ENCODE measurements at regions not wholly inside any gene's neighbourhood (a gene's known extent, or its start where the extent isn't known, plus 50 kb on each side); places are given as distances from the start of the nearest gene placed in this dataset.

GRCh38 chr6:165881806-165882205 lies 218.8 kb upstream of the PDE10A start:
- H2AFZ ChIP-seq (replicated peaks; ENCODE audit: low read length, poor library complexity) = no peak overlapping the region
- no peak overlapping the region for H3K14ac ChIP-seq (replicated peaks; ENCODE audit: low read depth, low read length)
- H3K9ac ChIP-seq (ENCODE audit: low read depth, low read length) = no peak overlapping the region
- no peak overlapping the region for H2BK20ac ChIP-seq (ENCODE audit: low read depth, low read length)
- BruUV-seq (replicated peaks) = no TSS peak
- H2BK15ac ChIP-seq (ENCODE audit: low read depth, low read length) = no peak overlapping the region
- H3K18ac ChIP-seq (ENCODE audit: low read depth, low read length) = no peak overlapping the region
- H3K36me3 ChIP-seq (ENCODE audit: control insufficient read depth, insufficient read depth, low read length) = no peaks in the 10 kb centered on the region
- H4K8ac ChIP-seq (ENCODE audit: low read depth in 2 of 2, low read length in 2 of 2) = no peak overlapping the region
- POLR2A ChIA-PET (ENCODE audit: unreplicated experiment) = no interaction called here
- no peak overlapping the region for H4K91ac ChIP-seq (ENCODE audit: insufficient read depth, low read depth, low read length)
- no peak overlapping the region for H3K4ac ChIP-seq (ENCODE audit: low read depth, low read length)
- CTCF ChIA-PET = no interaction called here
- H3K27me3 ChIP-seq (ENCODE audit: control insufficient read depth, insufficient read depth, low read length) = no peaks in the 10 kb centered on the region
- H3K27ac ChIP-seq (ENCODE audit: insufficient read depth, low read length) = no peak overlapping the region
- no peak overlapping the region for H3K4me3 ChIP-seq (ENCODE audit: insufficient read depth, low read depth, low read length)
- H3K4me2 ChIP-seq (ENCODE audit: low read depth, low read length) = no peak overlapping the region
- H4K20me1 ChIP-seq (ENCODE audit: insufficient read depth, low read length) = no peaks in the 10 kb centered on the region; the same call in 1 of the 2 replicates
- no peak for TF ChIP-seq CTCF (conservative IDR thresholded peaks at IDR 0.05; ENCODE audit: low read depth, low read length)
- no peak for TF ChIP-seq NFE2L2 (IDR thresholded peaks at IDR 0.05; ENCODE audit: low read depth, low read length)
- TF ChIP-seq RCOR1 (IDR thresholded peaks at IDR 0.05; ENCODE audit: insufficient replicate concordance, low read length) = no peak
- no peak for TF ChIP-seq RAD21 (IDR thresholded peaks at IDR 0.05; ENCODE audit: low read length)
- TF ChIP-seq SMC3 (IDR thresholded peaks at IDR 0.05; ENCODE audit: low read depth, low read length) = no peak
- TF ChIP-seq BHLHE40 (IDR thresholded peaks at IDR 0.05; ENCODE audit: low read depth, low read length) = no peak
- no peak for TF ChIP-seq MXI1 (IDR thresholded peaks at IDR 0.05; ENCODE audit: borderline replicate concordance, low read depth, low read length)
- TF ChIP-seq CEBPB (IDR thresholded peaks at IDR 0.05; ENCODE audit: low read depth, low read length) = no peak
- no peak for TF ChIP-seq POLR2A (IDR thresholded peaks at IDR 0.05; ENCODE audit: low read depth, low read length)
- TF ChIP-seq FOS (IDR thresholded peaks at IDR 0.05; ENCODE audit: low read depth, low read length) = no peak
- no peak for TF ChIP-seq RFX5 (IDR thresholded peaks at IDR 0.05; ENCODE audit: low read depth, low read length)
- TF ChIP-seq MAFK (IDR thresholded peaks at IDR 0.05; ENCODE audit: low read depth, low read length) = no peak
- no peak for TF ChIP-seq USF2 (IDR thresholded peaks at IDR 0.05; ENCODE audit: low read depth, low read length)
- TF ChIP-seq ELK1 (IDR thresholded peaks at IDR 0.05; ENCODE audit: borderline replicate concordance, low read depth, low read length) = no peak
- TF ChIP-seq MAZ (IDR thresholded peaks at IDR 0.05; ENCODE audit: borderline replicate concordance, low read depth, low read length) = no peak
- no peak for TF ChIP-seq CHD1 (IDR thresholded peaks at IDR 0.05; ENCODE audit: low read depth, low read length)
- DNase-seq (no peak), ATAC-seq (ENCODE audit: low read depth) (no peak)
- 0 out of 2 replicates have a peak, but pooled peaks cover 2% of the 10 kb centered on the region for H3K9me3 ChIP-seq (ENCODE audit: control insufficient read depth, insufficient read depth, low read length)
- in situ Hi-C loops (cut with MboI; ENCODE audit: low sequenced_read_pairs) (no loop called here), intact Hi-C loops (cut with micrococcal nuclease) (no loop called here), dilution Hi-C loops (cut with HindIII; ENCODE audit: low sequenced_read_pairs, unreplicated experiment) (loop anchor here (25.0 kb wide), 1 partner anchor 205 kb away; no protein-coding TSS in a partner anchor)
- no peak overlapping the region for H3K56ac ChIP-seq (ENCODE audit: extremely low read depth, insufficient read depth, low read length)
- no peak overlapping the region for H4K5ac ChIP-seq (ENCODE audit: low read depth, low read length)
- no peaks in the 10 kb centered on the region for H3K9me1 ChIP-seq (ENCODE audit: insufficient read depth, low read length)
- H2AK9ac ChIP-seq (replicated peaks; ENCODE audit: low read depth, low read length, poor library complexity) = no peak overlapping the region
- peaks cover 0 to 6% of the 10 kb centered on the region in 2 experiments; a peak in 1 of 4 replicates for H3K79me1 ChIP-seq (ENCODE audit: low read depth in 1 of 2, low read length in 2 of 2)
- WGBS, 2 experiments (ENCODE audit: extremely low coverage in 2 of 2, insufficient read length in 1 of 2) = no CpG with 5 or more reads among the region's 9 CpGs
- H2AK5ac ChIP-seq (ENCODE audit: low read depth, low read length) = no peak overlapping the region
- H3K23ac ChIP-seq (ENCODE audit: low read depth, low read length) = no peak overlapping the region
- H3K4me1 ChIP-seq (ENCODE audit: control insufficient read depth, insufficient read depth, low read length) = peaks cover 10% of the 10 kb centered on the region
- H2BK120ac ChIP-seq (ENCODE audit: low read depth, low read length) = no peak overlapping the region
- no peak overlapping the region for H2BK5ac ChIP-seq (ENCODE audit: low read depth, low read length, poor library complexity, severe bottlenecking)
